NCI-H1417 treated with DMSO at 0.1 percent for 48 hours (cell line): ENCODE measurements at regions not wholly inside any gene's neighbourhood (a gene's known extent, or its start where the extent isn't known, plus 50 kb on each side); places are given as distances from the start of the nearest gene placed in this dataset.

Experiments used
- DNase-seq: peaks from one replicate; lab custom pipeline; 2025; lab: John Stamatoyannopoulos, UW

DNA sequence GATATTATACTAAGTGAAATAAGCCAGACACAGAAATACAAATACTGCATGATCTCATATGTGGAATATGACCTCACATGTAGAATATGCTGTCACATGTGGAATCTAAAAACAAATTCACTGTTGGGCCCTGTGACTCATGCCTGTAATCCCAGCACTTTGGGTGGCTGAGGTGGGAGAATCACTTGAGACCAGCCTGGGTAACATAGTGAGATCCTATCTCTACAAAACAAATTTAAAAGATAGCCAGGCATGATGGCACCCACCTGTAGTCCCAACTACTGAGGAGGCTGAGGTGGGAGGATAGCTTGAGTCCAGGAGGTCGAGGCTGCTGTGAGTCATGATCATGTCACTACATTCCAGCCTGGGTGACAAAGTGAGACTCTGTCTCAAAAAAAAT is 160.3 kb downstream of the PTEN start:
- no peak for DNase-seq

- no peak for DNase-seq
Observed at GRCh38 chr10:88026031-88026430, 162.6 kb downstream of the PTEN start.

DNA sequence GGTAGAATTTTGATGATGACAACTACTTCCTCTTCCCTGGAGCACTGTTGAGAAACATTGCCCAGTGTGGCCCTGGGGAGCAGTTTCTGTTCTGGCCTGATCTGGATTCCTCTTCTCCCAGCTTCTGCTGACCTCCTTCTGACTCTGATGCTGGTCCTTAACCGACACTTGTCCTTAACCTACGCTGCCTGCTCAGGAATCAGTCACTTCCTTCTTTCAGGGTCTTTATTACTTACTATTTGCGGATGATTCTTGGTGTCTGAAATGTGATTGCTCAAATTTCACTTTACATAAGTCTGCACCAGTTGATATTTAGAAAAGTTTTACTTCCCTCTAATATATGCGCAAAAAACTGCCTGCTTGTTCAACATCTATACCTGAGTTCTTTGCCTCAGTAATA is 164.1 kb downstream of the PTEN start:
- no peak for DNase-seq

DNA sequence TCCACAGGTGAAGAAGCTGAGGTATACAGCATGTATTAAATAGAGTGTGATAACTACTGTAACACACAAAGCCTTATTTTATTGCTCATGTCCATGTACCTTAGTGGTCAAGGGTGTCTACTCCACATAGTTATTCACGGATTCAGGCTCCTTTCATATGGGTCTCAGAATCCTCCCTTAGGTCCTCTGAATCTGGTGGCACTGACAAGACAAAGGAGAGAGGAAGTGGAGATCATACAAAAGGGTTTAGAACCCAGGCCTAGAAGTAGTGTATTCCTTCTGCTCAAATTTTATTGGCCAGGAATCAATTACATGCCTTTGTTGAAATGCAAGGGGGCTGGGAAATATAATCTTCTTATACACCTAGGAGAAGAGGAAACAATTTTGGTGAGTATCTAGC is 164.6 kb downstream of the PTEN start:
- DNase-seq, result no peak

GRCh38 chr10:88028654-88029053 is 165.2 kb downstream of the PTEN start:
- DNase-seq, result no peak

GRCh38 chr10:88032566-88032965 is 169.1 kb downstream of the PTEN start:
- no peak for DNase-seq

GRCh38 chr10:88033385-88033784 is 170.0 kb downstream of the PTEN start:
- DNase-seq, result no peak

GRCh38 chr10:88033793-88034192 is 170.4 kb downstream of the PTEN start:
- DNase-seq, result no peak

- no peak for DNase-seq
Observed at GRCh38 chr10:88036126-88036525, 172.7 kb downstream of the PTEN start.

DNA sequence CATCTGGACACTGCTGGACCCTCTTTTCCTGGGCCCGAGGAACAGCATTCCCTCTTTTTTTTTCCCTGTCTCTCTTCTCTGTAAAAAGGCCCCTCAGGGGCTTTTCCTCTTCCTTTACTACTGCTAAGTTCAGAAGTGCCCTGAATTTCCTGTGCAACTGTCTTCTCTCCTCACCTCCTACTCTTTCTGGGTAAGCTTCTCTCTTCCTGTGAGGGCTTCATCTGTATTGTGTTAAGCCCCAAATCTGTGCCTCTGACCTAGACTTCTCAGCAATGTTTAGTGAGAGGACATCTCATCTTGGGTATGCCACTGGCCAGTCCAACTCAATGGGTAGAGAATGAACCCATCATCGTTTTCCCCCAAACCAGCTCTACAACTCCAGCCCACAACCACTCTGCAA is 174.2 kb downstream of the PTEN start:
- DNase-seq, result no peak

- DNase-seq, result no peak
Observed at GRCh38 chr10:88038268-88038667, 174.8 kb downstream of the PTEN start.

GRCh38 chr10:88039496-88040200 is 176.2 kb downstream of the PTEN start:
- no peak for DNase-seq

GRCh38 chr10:88041243-88042159 is 178.1 kb downstream of the PTEN start:
- no peak for DNase-seq

GRCh38 chr10:88042160-88043100 is 179.0 kb downstream of the PTEN start:
- no peak for DNase-seq

DNA sequence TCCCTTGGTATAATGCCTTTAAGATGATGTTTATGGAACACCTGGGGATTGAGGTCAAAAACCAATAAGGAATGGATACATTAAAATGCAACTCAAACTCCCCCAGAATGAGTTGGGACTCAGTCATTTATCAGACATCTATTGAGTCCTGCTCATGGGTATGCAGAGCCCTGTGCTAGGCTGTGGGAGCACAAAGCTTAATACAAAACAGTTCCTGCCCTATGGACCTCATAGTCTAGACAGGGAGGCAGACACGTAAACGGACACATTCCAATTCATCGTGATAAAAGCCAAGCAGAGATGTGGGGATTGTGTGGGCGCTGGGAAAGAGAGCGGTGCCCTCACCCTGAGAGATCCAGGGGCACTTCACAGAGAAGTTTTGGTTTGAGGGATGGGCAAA is 181.7 kb downstream of the PTEN start:
- DNase-seq, result no peak

DNA sequence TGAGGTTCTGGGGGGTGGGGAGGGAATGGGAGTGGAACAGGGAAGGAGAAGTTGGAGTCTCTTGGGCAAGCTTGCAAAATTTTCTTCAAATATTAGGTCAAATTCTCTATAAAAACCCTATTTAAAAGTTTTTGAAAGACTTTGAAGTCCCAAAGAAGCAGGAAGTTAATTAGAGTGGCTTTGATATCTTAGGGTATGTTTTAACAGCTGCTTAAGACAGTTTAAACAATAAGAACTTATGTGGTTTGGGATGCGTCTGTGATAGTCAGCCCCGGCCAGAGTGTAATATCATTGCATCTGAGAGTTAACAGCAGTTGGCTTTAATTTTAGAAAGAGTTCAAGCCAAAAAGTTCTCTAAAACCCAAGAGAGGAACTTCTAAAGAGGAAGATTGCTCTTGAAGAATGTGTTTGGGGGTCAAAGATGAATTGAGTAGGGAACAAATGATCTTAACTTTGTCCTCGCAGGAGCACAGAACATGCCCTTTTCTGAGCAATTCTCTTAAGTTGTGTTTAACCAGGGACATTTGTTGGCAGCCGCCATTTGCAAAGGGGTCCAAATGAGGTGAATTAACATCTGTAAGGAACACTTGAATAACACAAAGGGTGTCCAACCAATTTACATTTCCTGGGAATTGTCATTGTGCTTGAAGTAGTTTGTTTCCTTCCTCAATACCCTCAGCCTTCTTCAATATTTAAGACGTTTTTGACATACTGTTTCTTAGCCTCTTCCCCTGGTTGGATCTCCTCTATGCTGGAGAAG is 182.4 kb downstream of the PTEN start:
- DNase-seq, result no peak

DNA sequence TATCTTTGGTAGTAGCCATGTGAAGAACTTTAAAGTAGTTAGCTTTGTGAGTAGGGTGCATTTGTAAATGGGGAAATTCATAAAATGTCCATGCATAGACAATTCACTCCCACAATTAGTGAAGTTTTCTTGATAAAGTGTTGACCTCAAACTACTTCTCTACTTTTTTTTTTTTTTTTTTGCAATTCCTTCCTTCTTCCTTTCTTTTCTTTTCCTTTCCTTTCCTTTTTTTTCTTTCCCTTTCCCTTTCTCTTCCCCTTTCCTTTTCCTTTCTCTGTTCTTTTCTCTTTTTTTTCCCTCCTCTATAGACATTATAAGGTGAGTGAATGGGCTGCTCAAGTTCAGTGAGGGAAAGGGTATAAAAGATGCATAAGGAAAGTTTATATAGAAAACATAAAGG is 184.2 kb downstream of the PTEN start:
- no peak for DNase-seq

DNA sequence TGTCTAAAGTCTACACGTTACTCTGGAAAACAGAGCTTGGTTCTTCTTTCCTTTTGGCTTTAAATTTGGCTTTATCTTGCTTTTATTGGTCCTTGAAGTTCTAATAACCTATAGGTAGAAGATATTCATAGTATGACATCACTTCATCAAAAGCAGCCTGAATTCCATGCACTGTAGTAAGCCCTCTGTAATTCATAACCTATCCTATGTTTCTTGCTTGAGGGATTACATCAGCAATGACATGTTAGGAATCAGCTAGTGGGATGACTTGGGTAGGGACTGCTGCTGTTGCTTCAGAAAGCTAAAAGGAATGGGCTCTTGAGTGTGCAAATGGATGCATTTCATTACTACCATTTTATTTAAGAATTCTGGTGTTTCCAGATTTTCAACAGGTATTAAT is 184.9 kb downstream of the PTEN start:
- no peak for DNase-seq

GRCh38 chr10:88049204-88049603 is 185.8 kb downstream of the PTEN start:
- DNase-seq, result no peak

- DNase-seq, result no peak
Observed at GRCh38 chr10:88057720-88058119, 194.3 kb downstream of the PTEN start.

- no peak for DNase-seq
Observed at GRCh38 chr10:88058750-88059149, 195.3 kb downstream of the PTEN start.

DNA sequence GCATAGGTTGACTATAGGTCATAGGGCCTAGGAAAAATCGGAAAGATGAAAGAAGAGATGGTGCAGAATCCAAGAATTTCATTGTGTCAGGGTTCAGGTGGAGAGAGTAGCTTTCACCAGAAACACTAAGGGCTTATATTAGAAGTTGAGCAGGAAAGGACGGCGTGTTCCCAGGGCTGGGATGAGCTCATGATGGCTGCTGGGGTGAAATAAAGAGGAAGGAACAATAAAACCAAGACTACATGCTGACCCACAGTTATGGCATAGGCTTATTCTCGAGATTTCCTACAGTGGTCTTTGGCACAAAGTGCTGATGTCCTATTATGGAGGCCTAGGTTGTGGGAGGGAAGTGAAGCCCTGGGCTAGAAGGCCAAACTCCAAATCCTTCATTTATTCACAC is 195.8 kb downstream of the PTEN start:
- DNase-seq, result no peak
